Smooth muscle cell (in vitro differentiated cells): ENCODE measurements at regions not wholly inside any gene's neighbourhood (a gene's known extent, or its start where the extent isn't known, plus 50 kb on each side); places are given as distances from the start of the nearest gene placed in this dataset.

Experiments
- DNase-seq: peaks from one replicate; lab custom pipeline; 2025; ENCODE audit not compliant: unreplicated experiment; lab: John Stamatoyannopoulos, UW
- H2AFZ ChIP-seq: fragments of 200-600 bp; sonication (generic); 2 replicates; pipeline ENCODE4 v1.6.0; 2016; ENCODE audit warnings: antibody characterized with exemption, low read depth, mild to moderate bottlenecking
- H3F3A ChIP-seq: fragments of 200-600 bp; sonication (generic); 2 replicates; pipeline ENCODE4 v1.6.0; 2017; ENCODE audit warnings: antibody characterized with exemption, low read depth
- H3K27ac ChIP-seq: fragments of 200-600 bp; sonication (generic); 2 replicates; pipeline ENCODE4 v1.5.1; 2016; ENCODE audit warnings: low read depth, mild to moderate bottlenecking
- H3K27me3 ChIP-seq: fragments of 200-600 bp; sonication (generic); 2 replicates; pipeline ENCODE4 v1.6.1; 2016; ENCODE audit warnings: low read depth, mild to moderate bottlenecking
- H3K36me3 ChIP-seq: fragments of 200-600 bp; sonication (generic); 2 replicates; pipeline ENCODE4 v1.5.1; 2016; ENCODE audit warnings: low read depth
- H3K4me1 ChIP-seq: fragments of 200-600 bp; sonication (generic); 2 replicates; pipeline ENCODE4 v1.5.1; 2016; ENCODE audit warnings: low read depth
- H3K4me2 ChIP-seq: fragments of 200-600 bp; sonication (generic); 2 replicates; pipeline ENCODE4 v1.6.0; 2016; ENCODE audit warnings: mild to moderate bottlenecking
- H3K4me3 ChIP-seq: fragments of 200-600 bp; sonication (generic); 2 replicates; pipeline ENCODE4 v1.5.1; 2016; ENCODE audit warnings: mild to moderate bottlenecking
- H3K79me2 ChIP-seq: fragments of 200-600 bp; sonication (generic); 2 replicates; pipeline ENCODE4 v1.6.0; 2016; ENCODE audit warnings: low read depth, mild to moderate bottlenecking
- H3K9ac ChIP-seq: fragments of 200-600 bp; sonication (generic); 2 replicates; pipeline ENCODE4 v1.6.0; 2016; ENCODE audit warnings: low read depth
- H3K9me3 ChIP-seq: fragments of 200-600 bp; sonication (generic); replicated peaks from 2 replicates; pipeline ENCODE4 v1.5.1; 2016; ENCODE audit warnings: low read depth
- H4K20me1 ChIP-seq: fragments of 200-600 bp; sonication (generic); 2 replicates; pipeline ENCODE4 v1.6.0; 2016; ENCODE audit warnings: low read depth
- WGBS: methylation state at CpG from one replicate; pipeline ENCODE4 v1.1.7; 2016; ENCODE audit warnings: low lambda C conversion rate; 5-methylcytosine and 5-hydroxymethylcytosine counted together
- TF ChIP-seq, protein P1 (sequence below): fragments of 200-600 bp; sonication (generic); IDR thresholded peaks from 2 replicates; pipeline ENCODE4 v1.5.1; 2017; ENCODE audit warnings: borderline replicate concordance, mild to moderate bottlenecking, antibody characterized with exemption; ENCODE audit not compliant: insufficient read depth, poor library complexity, severe bottlenecking

DNA sequence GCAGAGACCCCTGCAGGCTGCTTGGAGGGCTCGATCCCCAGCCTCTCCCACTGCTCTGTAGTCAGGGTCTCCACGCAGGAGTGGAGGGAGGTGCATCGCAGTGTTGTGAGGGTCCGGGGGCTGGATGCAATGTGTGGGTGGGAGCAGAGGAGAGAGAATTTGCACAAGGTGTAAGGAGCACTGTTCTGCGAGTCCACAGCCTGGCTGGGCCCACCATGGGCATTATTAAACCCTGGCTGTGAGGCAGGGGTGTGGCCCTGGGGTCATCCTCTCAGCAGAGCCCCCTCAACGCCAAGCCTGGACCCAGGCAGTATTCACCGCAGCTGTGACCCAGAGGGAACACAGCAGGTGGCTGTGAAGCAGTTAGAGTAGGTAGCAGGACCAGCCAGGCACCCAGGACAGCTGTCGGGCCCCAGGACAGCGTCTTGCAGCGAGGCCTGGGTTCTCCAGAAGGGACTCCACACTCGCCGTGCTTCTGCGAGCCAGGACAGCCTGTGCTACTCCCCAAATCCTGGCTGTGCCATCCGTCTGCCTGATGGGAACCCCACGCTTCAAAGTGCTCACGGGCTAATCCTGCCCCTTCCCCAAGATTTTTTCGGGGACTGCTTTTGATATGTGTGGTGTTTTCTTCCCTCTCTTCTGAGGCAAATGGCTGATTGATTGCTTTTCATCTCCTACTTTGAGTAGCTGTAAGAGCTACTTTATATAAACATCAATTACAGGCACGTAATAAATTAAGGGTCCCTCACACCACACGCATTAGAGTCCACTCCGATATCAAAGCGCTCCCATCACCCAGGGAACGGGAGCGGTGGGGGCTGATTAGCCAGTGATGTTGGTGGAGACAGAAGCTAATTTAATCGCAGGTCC, 100.9 kb upstream of the GSE1 start:
- WGBS = 95% methylated on average over 24 of the region's 24 CpGs
- Histone ChIP-seq H2AFZ (no peak overlapping the region), H3K27ac (no peak overlapping the region), H3K4me3 (no peak overlapping the region), H3K4me2 (no peak overlapping the region), H3K79me2 (no peaks in the 10 kb centered on the region), H3K4me1 (peaks cover 23% of the 10 kb centered on the region), H3K9me3 (no peaks in the 10 kb centered on the region), H4K20me1 (peaks cover 20% of the 10 kb centered on the region), H3K27me3 (no peaks in the 10 kb centered on the region), H3K9ac (no peak overlapping the region), H3K36me3 (no peaks in the 10 kb centered on the region), H3F3A (no peaks in the 10 kb centered on the region)
- TF ChIP-seq, protein P1, sequence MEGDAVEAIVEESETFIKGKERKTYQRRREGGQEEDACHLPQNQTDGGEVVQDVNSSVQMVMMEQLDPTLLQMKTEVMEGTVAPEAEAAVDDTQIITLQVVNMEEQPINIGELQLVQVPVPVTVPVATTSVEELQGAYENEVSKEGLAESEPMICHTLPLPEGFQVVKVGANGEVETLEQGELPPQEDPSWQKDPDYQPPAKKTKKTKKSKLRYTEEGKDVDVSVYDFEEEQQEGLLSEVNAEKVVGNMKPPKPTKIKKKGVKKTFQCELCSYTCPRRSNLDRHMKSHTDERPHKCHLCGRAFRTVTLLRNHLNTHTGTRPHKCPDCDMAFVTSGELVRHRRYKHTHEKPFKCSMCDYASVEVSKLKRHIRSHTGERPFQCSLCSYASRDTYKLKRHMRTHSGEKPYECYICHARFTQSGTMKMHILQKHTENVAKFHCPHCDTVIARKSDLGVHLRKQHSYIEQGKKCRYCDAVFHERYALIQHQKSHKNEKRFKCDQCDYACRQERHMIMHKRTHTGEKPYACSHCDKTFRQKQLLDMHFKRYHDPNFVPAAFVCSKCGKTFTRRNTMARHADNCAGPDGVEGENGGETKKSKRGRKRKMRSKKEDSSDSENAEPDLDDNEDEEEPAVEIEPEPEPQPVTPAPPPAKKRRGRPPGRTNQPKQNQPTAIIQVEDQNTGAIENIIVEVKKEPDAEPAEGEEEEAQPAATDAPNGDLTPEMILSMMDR = no peak
- no peak for DNase-seq

DNA sequence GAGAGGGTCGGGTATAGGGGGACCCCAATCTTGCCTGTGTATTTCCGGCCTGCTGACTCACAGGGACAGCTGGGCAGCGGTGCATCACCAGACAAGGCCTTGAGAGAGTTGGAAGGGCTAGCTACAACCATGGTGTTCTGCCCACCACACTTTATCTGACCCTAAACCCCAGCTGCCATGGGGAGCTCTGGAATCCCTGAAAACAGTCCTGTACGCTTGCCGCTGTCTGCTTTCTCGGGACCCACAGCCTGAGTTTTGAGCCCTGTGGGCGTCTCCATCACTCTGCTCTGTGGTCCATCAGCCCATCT, 100.4 kb upstream of the GSE1 start:
- no peaks in the 10 kb centered on the region for H3F3A ChIP-seq
- no peak for DNase-seq
- no peaks in the 10 kb centered on the region for H3K36me3 ChIP-seq
- peaks cover 14% of the 10 kb centered on the region for H4K20me1 ChIP-seq
- TF ChIP-seq, protein P1 = no peak
- no peaks in the 10 kb centered on the region for H3K27me3 ChIP-seq
- no peak overlapping the region for H3K9ac ChIP-seq
- no peak overlapping the region for H3K4me3 ChIP-seq
- H3K4me2 ChIP-seq = no peak overlapping the region
- WGBS = 94% methylated on average over 7 of the region's 7 CpGs
- H3K4me1 ChIP-seq = peaks cover 23% of the 10 kb centered on the region
- H3K79me2 ChIP-seq = no peaks in the 10 kb centered on the region
- H3K27ac ChIP-seq = no peak overlapping the region
- no peak overlapping the region for H2AFZ ChIP-seq
- H3K9me3 ChIP-seq = no peaks in the 10 kb centered on the region

DNA sequence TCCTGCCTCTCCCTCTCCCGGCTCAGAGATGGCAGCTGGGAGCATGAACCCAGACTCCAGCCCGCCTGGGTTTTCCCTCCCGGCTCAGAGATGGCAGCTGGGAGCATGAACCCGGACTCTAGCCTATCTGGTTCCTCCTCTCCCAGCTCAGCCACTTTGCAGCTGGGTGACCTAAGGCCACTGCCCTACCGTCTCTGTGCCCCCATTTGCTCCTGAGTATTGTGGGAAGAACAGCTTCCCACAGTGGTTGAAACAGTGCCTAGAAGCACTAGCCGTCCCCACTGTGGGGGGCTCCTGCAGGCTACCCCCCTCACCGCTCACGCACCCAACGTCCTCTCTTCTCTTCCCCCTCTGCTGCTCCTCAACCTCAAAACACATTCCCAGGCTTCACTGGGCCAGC, 99.9 kb upstream of the GSE1 start:
- H3F3A ChIP-seq = no peaks in the 10 kb centered on the region
- 94% methylated on average over 9 of the region's 9 CpGs for WGBS
- H3K27ac ChIP-seq = no peak overlapping the region
- no peak overlapping the region for H3K4me3 ChIP-seq
- TF ChIP-seq, protein P1 = no peak
- H3K9me3 ChIP-seq = no peaks in the 10 kb centered on the region
- H3K9ac ChIP-seq = no peak overlapping the region
- peaks cover 12% of the 10 kb centered on the region for H4K20me1 ChIP-seq
- H3K36me3 ChIP-seq = no peaks in the 10 kb centered on the region
- H3K79me2 ChIP-seq = no peaks in the 10 kb centered on the region
- H3K4me1 ChIP-seq = peaks cover 23% of the 10 kb centered on the region
- no peak overlapping the region for H2AFZ ChIP-seq
- DNase-seq = no peak
- no peaks in the 10 kb centered on the region for H3K27me3 ChIP-seq
- H3K4me2 ChIP-seq = no peak overlapping the region

DNA sequence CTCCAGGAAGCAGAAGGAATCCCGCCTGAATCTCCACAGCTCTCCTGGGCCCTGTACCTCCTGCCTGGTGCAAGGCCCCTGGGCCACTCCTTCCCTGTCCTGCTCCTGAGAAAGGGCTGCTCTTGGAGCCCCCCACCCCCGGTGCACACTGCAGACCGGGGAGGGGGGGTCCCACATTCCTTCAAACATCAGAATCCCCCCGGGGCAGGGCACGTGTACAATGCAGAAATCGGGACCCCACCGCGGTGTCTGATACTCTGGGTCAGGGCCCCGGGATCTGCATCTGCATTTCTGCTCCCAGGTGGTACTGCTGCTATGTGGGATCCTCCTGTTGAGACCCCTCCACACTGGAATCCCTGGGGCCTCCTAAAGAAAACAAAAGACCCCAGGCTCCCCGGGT, 99.5 kb upstream of the GSE1 start:
- Histone ChIP-seq H3K79me2 (no peaks in the 10 kb centered on the region), H3K4me1 (peaks cover 23% of the 10 kb centered on the region), H3K27ac (peak overlapping the region; percentile 73), H4K20me1 (peaks cover 7% of the 10 kb centered on the region), H3K36me3 (no peaks in the 10 kb centered on the region), H3K27me3 (no peaks in the 10 kb centered on the region), H2AFZ (no peak overlapping the region), H3K4me3 (no peak overlapping the region), H3F3A (no peaks in the 10 kb centered on the region), H3K9ac (no peak overlapping the region), H3K4me2 (no peak overlapping the region), H3K9me3 (no peaks in the 10 kb centered on the region)
- no peak for DNase-seq
- 87% methylated on average over 10 of the region's 10 CpGs for WGBS
- TF ChIP-seq, protein P1 = no peak
